ENCODE measurements at regions not wholly inside any gene's neighbourhood (a gene's known extent, or its start where the extent isn't known, plus 50 kb on each side); places are given as distances from the start of the nearest gene placed in this dataset.

- DNase-seq (ENCODE audit: low read depth in 2 of 3, low spot score in 2 of 3): no peak
These were observed 574.3 kb upstream of the GHITM start for GRCh38 chr10:83564889-83565588.

- no peak for DNase-seq (ENCODE audit: low read depth in 2 of 3, low spot score in 2 of 3)
These were observed 567.3 kb upstream of the GHITM start for GRCh38 chr10:83572036-83572435.

DNA sequence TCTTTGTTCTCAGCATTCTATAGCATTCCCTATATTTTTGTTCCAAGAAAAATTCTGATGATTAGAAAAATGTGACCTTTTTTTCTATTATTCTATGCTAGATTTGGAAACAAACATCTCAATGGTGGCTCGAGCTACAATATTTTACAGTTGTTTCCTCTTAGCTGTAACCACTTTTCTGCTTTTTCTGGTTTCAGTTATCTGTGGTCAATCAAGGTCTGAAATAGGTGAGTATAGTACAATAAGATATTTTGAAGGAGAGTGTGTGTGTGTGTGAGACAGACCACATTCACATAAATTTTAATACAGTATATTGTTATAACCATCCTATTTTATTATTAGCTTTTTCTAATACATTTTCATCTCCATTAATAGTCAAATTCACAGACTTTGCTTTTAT is 564.5 kb upstream of the GHITM start:
- no peak for DNase-seq (ENCODE audit: low read depth in 2 of 3, low spot score in 2 of 3)

- DNase-seq (ENCODE audit: low read depth in 2 of 3, low spot score in 2 of 3): no peak
These were observed 561.9 kb upstream of the GHITM start for GRCh38 chr10:83577421-83577820.

GRCh38 chr10:83580373-83581012 is 558.8 kb upstream of the GHITM start:
- DNase-seq (ENCODE audit: low read depth in 2 of 3, low spot score in 2 of 3): no peak

DNA sequence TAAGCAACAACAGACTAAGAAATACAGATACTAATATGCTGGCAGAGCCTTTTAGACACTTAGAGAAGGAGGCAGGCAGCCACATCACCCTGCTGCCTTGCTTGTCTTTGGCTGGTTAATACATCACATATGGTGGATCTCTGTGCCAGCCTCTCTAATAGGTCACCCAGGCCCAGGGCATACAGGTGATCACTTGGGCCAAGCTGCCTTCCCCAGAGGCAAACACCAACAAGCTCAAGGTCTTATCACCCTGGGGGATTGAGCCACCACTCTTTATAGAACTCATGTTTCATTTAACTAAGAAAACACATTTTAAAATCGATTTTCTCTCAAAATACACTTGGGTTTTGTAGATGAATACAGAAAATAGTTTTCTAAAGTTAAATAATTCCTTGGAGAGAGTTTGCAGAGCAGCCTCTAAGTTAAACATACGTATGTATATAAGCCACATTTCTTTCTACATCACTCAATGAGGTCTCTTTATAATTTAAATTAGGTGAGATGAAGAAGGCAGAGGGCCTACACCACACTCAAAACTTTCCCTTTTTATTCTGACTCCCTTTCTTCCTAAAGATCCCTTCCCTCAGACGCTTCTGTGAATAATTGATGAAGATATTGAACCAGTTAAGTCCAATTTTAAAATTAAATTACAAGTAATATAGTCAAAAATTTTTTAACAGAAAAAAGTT is 556.8 kb upstream of the GHITM start:
- DNase-seq (ENCODE audit: low read depth in 2 of 3, low spot score in 2 of 3): no peak

- DNase-seq (ENCODE audit: low read depth in 2 of 3, low spot score in 2 of 3): no peak
These were observed 553.6 kb upstream of the GHITM start for GRCh38 chr10:83585686-83586085.

- no peak for DNase-seq (ENCODE audit: low read depth in 2 of 3, low spot score in 2 of 3)
These were observed 546.9 kb upstream of the GHITM start for GRCh38 chr10:83592337-83592935.

DNA sequence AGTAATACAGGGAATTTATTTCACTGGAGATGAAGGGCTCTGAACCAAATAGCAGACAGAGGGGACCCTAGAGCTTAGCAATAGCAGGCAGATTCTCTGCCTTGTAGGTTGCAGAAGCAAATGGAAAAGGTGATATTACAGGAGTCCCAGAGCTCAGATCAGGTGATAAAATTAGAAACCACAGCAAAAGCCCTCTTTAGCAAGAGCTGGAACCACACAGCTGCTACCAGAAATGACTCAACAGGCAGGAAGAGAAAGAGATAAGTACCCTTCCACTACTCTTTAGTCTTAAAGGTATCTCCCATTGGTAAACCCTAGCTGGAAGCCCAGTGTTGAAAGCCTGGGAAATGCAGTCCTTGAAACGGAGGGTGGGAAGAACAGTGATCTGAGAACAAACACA is 535.6 kb upstream of the GHITM start:
- no peak for DNase-seq (ENCODE audit: low read depth in 2 of 3, low spot score in 2 of 3)

- DNase-seq (ENCODE audit: low read depth in 2 of 3, low spot score in 2 of 3): no peak
These were observed 533.3 kb upstream of the GHITM start for GRCh38 chr10:83605783-83606630.

- no peak for DNase-seq (ENCODE audit: low read depth in 2 of 3, low spot score in 2 of 3)
These were observed 531.2 kb upstream of the GHITM start for GRCh38 chr10:83607959-83608745.

DNA sequence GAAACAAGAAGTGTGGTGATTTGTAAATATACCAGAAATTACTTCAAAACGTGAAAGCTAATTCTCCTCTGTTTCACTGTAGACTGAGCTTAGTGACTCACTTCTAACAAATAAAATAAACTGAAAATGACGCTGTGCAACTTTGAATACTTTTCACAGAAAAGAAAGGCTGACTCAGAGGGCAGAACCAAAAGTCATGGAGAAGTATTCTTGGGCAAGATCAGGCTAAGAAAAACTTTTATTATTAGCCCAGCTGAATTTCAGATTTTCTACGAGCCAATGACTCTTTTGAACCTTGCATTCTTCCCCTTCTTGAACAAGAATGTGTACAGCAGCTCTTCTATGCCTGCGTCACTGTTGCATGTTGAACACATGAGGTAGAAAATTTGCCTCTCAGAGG is 527.3 kb upstream of the GHITM start:
- DNase-seq (ENCODE audit: low read depth in 2 of 3, low spot score in 2 of 3): no peak

DNA sequence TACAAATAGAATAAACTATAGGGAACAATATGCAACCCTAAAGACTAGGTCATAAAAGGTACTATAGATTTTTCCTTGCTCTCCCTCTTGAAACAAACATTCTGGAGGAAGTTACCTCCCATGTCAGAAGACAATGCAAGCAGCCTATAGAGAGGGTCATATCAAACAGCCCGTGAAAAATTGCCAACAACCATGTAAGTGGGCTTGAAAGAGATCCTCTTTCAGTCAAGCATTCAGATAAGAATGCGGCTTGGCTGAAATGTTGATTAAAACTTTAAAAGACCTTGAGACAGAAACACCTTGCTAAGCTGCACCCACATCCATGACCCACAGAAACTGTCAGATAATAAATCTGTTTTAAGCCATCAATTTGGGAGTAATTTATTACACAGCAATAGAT is 526.6 kb upstream of the GHITM start:
- no peak for DNase-seq (ENCODE audit: low read depth in 2 of 3, low spot score in 2 of 3)

DNA sequence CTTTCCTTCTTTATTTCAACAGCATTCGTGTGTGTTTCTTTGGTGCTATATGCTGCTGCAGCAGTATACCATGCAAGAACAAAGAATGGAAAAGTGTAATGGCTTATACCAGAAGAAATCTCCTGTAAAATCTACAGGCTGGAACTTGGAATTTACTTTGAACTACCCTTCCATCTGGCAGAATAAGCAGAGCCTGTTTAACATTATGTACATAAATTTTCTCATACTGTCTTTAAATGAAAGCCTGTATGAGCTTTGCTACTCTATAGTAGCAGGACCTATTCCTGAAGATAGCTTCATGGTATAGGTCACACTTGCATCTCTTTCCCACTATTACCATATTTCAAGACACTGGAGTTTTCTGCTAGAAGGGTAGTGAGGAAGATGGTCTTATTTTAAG is 522.1 kb upstream of the GHITM start:
- no peak for DNase-seq (ENCODE audit: low read depth in 2 of 3, low spot score in 2 of 3)

DNA sequence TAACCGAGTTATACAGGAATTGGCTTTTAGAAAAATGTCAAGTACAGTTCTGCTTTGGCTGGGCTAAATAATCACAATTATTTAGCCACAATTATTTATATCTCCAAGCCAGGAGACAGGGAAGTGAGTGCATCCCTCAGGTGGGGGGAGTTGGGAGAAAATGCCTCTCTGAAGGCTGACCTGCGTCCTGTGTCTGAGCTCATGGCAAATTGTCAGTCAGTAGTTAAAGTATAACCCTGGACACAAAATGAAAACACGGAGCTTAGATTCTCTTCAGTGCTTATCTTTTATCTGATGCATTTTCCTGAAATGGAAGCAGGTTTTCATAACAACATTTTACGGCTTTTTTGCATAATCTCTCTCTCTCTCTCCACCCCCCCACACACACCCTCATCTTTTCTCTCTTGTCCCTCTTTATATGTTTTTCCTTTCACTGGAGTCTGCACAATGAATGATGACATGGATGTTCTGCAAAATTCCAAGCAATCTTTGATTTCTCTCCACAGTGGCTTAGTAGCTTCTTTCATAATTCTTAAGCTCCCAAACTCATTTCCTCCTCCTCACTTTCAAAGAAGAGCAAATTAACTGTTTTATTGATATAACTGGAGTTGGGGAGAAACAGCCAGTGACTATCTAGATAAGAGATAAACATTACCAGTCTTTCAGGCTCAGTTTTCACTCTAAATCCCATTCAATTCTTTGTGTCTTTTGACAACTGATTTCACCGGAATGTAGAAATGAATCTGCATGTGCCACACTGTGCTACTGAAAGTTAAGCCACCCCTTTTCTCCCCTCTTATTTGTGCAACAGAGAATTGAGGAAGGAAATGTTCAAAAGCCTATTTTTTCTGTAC is 521.4 kb upstream of the GHITM start:
- DNase-seq (ENCODE audit: low read depth in 2 of 3, low spot score in 2 of 3): no peak

- no peak for DNase-seq (ENCODE audit: low read depth in 2 of 3, low spot score in 2 of 3)
These were observed 513.4 kb upstream of the GHITM start for GRCh38 chr10:83625831-83626360.

GRCh38 chr10:83632701-83633100 is 506.6 kb upstream of the GHITM start:
- DNase-seq (ENCODE audit: low read depth in 2 of 3, low spot score in 2 of 3): no peak

DNA sequence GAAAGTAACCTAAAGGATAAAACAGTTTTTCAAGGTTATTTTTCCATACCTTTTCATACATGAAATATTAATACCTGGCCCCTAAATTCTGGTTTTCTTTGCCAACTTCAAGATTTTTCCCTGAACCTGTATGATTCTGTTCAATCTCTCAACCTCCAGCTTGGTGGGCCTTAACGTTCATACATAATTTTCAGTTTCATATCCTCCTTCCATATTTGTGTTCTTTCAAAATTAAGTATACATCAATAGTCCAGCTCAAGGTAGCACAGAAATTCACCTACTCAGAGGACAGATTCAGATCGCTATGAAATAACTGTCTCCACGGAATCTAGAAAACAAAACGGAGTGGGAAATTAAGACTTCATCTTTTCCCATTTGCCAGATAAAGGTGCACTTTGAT is 505.8 kb upstream of the GHITM start:
- DNase-seq (ENCODE audit: low read depth in 2 of 3, low spot score in 2 of 3): no peak

GRCh38 chr10:83636826-83637225 is 502.5 kb upstream of the GHITM start:
- DNase-seq (ENCODE audit: low read depth in 2 of 3, low spot score in 2 of 3): no peak

Measured in activated CD8-positive, alpha-beta memory T cell treated with anti-CD3 and anti-CD28 coated beads for 48 hours (primary cell).